ENCODE measurements at regions not wholly inside any gene's neighbourhood (a gene's known extent, or its start where the extent isn't known, plus 50 kb on each side); places are given as distances from the start of the nearest gene placed in this dataset.

DNA sequence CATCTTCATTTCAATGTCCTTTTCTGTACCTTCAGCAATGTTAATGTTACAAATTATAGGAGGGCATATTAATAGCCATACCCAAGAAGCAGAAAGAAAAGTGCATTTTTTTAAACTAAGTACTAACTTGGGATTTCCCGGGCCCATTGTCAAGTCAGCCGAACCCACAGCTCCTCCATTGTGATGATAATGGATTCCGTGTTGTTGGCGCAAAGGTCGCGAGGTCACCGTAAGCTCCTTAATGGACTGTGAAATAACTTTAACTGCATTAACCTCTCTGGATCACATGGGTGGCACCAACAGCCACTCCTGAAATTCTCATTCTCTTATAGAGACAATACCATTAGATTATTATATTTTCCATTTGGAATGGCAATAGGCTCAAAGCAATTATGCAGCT, 250.6 kb upstream of the RRP15 start:
- Histone ChIP-seq H3K9me3 (ENCODE audit: control insufficient read depth in 2 of 3, insufficient read depth in 1 of 3, low read length in 3 of 3) (no peaks in the 10 kb centered on the region), H3K9ac (ENCODE audit: low read length in 3 of 3) (no peak overlapping the region), H3K27me3 (ENCODE audit: control insufficient read depth, insufficient read depth, low read length) (peaks cover 3% of the 10 kb centered on the region), H3K27ac (ENCODE audit: low read depth in 2 of 2, low read length in 2 of 2) (no peak overlapping the region), H3K4me3 (ENCODE audit: low read length in 3 of 3) (no peak overlapping the region), H3K36me3 (ENCODE audit: control insufficient read depth in 2 of 3, insufficient read depth in 3 of 3, low read length in 3 of 3) (no peaks in the 10 kb centered on the region), H3K4me1 (ENCODE audit: control insufficient read depth in 2 of 3, insufficient read depth in 2 of 3, low read depth in 1 of 3, low read length in 3 of 3) (no peaks in the 10 kb centered on the region)
- intact Hi-C loops (cut with DNase I), result no loop called here
- FAIRE-seq (no peak), DNase-seq (no peak)
- TF ChIP-seq, protein P1, sequence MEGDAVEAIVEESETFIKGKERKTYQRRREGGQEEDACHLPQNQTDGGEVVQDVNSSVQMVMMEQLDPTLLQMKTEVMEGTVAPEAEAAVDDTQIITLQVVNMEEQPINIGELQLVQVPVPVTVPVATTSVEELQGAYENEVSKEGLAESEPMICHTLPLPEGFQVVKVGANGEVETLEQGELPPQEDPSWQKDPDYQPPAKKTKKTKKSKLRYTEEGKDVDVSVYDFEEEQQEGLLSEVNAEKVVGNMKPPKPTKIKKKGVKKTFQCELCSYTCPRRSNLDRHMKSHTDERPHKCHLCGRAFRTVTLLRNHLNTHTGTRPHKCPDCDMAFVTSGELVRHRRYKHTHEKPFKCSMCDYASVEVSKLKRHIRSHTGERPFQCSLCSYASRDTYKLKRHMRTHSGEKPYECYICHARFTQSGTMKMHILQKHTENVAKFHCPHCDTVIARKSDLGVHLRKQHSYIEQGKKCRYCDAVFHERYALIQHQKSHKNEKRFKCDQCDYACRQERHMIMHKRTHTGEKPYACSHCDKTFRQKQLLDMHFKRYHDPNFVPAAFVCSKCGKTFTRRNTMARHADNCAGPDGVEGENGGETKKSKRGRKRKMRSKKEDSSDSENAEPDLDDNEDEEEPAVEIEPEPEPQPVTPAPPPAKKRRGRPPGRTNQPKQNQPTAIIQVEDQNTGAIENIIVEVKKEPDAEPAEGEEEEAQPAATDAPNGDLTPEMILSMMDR (IDR thresholded peaks at IDR 0.05; ENCODE audit: borderline replicate concordance, extremely low read depth, insufficient read depth), result no peak

DNA sequence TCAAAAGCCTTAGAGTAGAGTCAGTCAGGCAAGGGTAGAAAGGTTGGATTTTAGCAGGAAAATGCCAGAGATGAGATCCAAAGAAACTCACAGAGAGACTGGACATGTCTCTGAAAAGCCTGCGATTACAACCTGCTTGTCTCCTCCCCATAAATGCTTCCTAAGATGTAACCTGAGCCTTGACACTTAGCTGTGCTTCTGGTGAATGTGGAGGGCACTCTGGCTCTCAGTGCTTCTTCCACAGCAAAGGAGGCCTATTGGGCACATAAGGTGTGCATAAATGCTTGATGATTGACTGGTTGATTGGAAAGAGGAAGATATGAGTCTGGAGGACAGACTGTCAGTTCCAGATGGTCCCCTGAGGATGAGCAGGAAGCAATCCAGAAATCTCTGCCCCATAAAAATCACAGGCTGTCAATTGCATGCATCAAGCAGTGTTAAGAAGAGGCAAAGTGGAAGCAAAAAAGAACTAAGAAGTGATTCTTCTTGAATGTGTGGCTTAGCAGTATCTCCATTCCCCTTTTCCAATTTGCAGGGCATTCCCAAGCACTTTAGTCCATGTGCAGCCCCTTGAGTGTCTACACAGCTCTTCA, 236.2 kb upstream of the RRP15 start:
- TF ChIP-seq, protein P1 (IDR thresholded peaks at IDR 0.05; ENCODE audit: borderline replicate concordance, extremely low read depth, insufficient read depth), result no peak
- DNase-seq (peak in 2 of 5 donors; percentile 32 to 33), FAIRE-seq (no peak)
- H3K9ac ChIP-seq (ENCODE audit: low read length in 3 of 3), result no peak overlapping the region
- no peaks in the 10 kb centered on the region for H3K27me3 ChIP-seq (ENCODE audit: control insufficient read depth, insufficient read depth, low read length)
- intact Hi-C loops (cut with DNase I), result no loop called here
- no peaks in the 10 kb centered on the region for H3K36me3 ChIP-seq (ENCODE audit: control insufficient read depth in 2 of 3, insufficient read depth in 3 of 3, low read length in 3 of 3)
- H3K9me3 ChIP-seq (ENCODE audit: control insufficient read depth in 2 of 3, insufficient read depth in 1 of 3, low read length in 3 of 3), result no peaks in the 10 kb centered on the region
- no peaks in the 10 kb centered on the region for H3K4me1 ChIP-seq (ENCODE audit: control insufficient read depth in 2 of 3, insufficient read depth in 2 of 3, low read depth in 1 of 3, low read length in 3 of 3)
- H3K27ac ChIP-seq (ENCODE audit: low read depth in 2 of 2, low read length in 2 of 2), result no peak overlapping the region
- no peak overlapping the region for H3K4me3 ChIP-seq (ENCODE audit: low read length in 3 of 3)

DNA sequence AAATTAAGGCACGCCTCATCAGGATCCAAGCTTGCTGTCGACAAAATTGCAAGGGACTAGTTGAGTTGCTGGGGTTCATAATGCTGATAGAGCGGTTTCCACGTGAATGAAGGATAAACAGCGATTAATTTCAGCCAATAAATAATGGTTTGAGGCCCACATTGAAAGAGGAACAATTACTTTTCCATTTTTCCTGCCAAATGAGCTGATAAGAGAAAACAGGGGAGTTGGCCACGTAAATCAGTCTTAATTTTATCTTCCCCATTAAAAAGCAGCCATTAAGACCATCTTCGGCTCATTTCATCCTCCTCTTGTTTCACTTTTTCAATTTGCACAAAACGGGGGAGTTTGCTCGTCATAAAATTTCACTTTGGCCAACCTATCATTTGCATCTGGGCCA, 235.5 kb upstream of the RRP15 start:
- no peaks in the 10 kb centered on the region for H3K4me1 ChIP-seq (ENCODE audit: control insufficient read depth in 2 of 3, insufficient read depth in 2 of 3, low read depth in 1 of 3, low read length in 3 of 3)
- no peaks in the 10 kb centered on the region for H3K36me3 ChIP-seq (ENCODE audit: control insufficient read depth in 2 of 3, insufficient read depth in 3 of 3, low read length in 3 of 3)
- no peak overlapping the region for H3K4me3 ChIP-seq (ENCODE audit: low read length in 3 of 3)
- FAIRE-seq, result no peak
- H3K9me3 ChIP-seq (ENCODE audit: control insufficient read depth in 2 of 3, insufficient read depth in 1 of 3, low read length in 3 of 3), result no peaks in the 10 kb centered on the region
- intact Hi-C loops (cut with DNase I), result no loop called here
- no peak overlapping the region for H3K27ac ChIP-seq (ENCODE audit: low read depth in 2 of 2, low read length in 2 of 2)
- TF ChIP-seq, protein P1 (IDR thresholded peaks at IDR 0.05; ENCODE audit: borderline replicate concordance, extremely low read depth, insufficient read depth), result no peak
- H3K27me3 ChIP-seq (ENCODE audit: control insufficient read depth, insufficient read depth, low read length), result no peaks in the 10 kb centered on the region
- DNase-seq, result peak in 2 of 5 donors; percentile 50 to 72
- H3K9ac ChIP-seq (ENCODE audit: low read length in 3 of 3), result no peak overlapping the region

DNA sequence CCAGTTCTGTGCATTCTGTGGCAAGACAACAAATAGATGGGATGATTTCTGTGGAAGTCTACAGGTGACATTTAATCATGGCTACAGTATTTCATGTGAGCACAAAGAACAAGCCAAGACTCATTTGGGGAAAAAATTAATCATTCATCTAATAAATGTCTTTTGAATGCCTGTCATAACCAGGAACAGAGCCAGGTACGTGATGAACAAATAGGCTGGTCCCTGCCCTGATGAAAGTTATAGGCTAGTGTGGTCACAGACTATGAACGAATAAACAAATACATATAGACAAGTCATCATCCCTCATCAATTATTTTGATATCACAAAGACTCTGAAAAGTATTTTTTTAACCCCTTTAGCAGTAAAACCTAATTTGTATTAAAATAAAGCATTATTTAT, 226.4 kb upstream of the RRP15 start:
- H3K9ac ChIP-seq (ENCODE audit: low read length in 3 of 3), result no peak overlapping the region
- no peaks in the 10 kb centered on the region for H3K27me3 ChIP-seq (ENCODE audit: control insufficient read depth, insufficient read depth, low read length)
- intact Hi-C loops (cut with DNase I), result no loop called here
- DNase-seq (no peak), FAIRE-seq (no peak)
- no peaks in the 10 kb centered on the region for H3K4me1 ChIP-seq (ENCODE audit: control insufficient read depth in 2 of 3, insufficient read depth in 2 of 3, low read depth in 1 of 3, low read length in 3 of 3)
- H3K36me3 ChIP-seq (ENCODE audit: control insufficient read depth in 2 of 3, insufficient read depth in 3 of 3, low read length in 3 of 3), result no peaks in the 10 kb centered on the region
- TF ChIP-seq, protein P1 (IDR thresholded peaks at IDR 0.05; ENCODE audit: borderline replicate concordance, extremely low read depth, insufficient read depth), result no peak
- no peak overlapping the region for H3K4me3 ChIP-seq (ENCODE audit: low read length in 3 of 3)
- H3K27ac ChIP-seq (ENCODE audit: low read depth in 2 of 2, low read length in 2 of 2), result no peak overlapping the region
- no peaks in the 10 kb centered on the region for H3K9me3 ChIP-seq (ENCODE audit: control insufficient read depth in 2 of 3, insufficient read depth in 1 of 3, low read length in 3 of 3)
